Choroid plexus epithelial cell (primary cell): ENCODE measurements at regions not wholly inside any gene's neighbourhood (a gene's known extent, or its start where the extent isn't known, plus 50 kb on each side); places are given as distances from the start of the nearest gene placed in this dataset.

Experiments
- DNase-seq: peaks from one replicate; pipeline ENCODE4 v3.0.0-alpha.2; 2010; ENCODE audit warnings: low read depth
- H3K4me3 ChIP-seq: 2 replicates; pipeline ENCODE4 v1.5.1; 2011; ENCODE audit warnings: low read depth, mild to moderate bottlenecking, control low read depth, low read length, moderate library complexity
- TF ChIP-seq, protein P1 (sequence below): conservative IDR thresholded peaks from 2 replicates; pipeline ENCODE4 v1.5.1; 2011; ENCODE audit warnings: low read depth, mild to moderate bottlenecking, control low read depth, inconsistent platforms, low read length, moderate library complexity

DNA sequence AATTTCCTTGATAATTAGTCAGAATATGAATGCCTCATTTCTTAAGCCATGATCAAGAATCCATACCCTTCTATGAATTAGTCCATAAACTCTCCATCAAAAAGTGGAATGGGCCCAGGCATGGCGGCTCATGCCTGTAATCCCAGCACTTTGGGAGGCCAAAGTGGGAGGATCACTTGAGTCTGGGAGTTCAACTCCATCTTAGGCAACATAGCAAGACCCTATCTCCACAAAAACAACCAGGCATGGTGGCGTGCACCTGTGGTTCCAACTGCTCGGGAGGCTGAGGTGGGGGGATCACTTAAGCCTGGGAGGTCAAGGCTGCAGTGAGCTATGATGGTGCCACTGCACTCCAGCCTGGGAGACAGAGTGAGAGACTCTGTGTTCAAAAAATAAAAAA lies 52.1 kb upstream of the SHANK2 start:
- H3K4me3 ChIP-seq = no peak overlapping the region
- TF ChIP-seq, protein P1, sequence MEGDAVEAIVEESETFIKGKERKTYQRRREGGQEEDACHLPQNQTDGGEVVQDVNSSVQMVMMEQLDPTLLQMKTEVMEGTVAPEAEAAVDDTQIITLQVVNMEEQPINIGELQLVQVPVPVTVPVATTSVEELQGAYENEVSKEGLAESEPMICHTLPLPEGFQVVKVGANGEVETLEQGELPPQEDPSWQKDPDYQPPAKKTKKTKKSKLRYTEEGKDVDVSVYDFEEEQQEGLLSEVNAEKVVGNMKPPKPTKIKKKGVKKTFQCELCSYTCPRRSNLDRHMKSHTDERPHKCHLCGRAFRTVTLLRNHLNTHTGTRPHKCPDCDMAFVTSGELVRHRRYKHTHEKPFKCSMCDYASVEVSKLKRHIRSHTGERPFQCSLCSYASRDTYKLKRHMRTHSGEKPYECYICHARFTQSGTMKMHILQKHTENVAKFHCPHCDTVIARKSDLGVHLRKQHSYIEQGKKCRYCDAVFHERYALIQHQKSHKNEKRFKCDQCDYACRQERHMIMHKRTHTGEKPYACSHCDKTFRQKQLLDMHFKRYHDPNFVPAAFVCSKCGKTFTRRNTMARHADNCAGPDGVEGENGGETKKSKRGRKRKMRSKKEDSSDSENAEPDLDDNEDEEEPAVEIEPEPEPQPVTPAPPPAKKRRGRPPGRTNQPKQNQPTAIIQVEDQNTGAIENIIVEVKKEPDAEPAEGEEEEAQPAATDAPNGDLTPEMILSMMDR = no peak
- no peak for DNase-seq

DNA sequence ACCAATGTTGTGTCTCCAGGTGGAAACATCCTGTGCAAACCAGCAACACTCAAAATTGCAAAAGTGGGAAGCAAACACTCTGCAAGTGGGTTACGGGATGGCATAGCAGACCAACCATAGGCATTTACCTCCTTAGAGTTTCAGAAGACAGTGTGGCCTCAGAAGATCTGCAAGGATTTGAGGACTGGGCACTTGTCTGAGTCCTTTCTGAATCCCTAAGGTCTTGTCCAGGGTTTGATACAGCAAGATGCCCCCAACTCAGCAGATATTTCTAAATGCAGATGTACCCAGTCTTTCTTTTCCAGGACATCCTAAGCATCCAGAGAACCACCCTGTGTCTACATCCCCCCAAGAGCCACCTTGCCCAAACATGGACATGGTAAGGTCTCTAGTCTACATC lies 51.7 kb upstream of the SHANK2 start:
- no peak overlapping the region for H3K4me3 ChIP-seq
- no peak for DNase-seq
- TF ChIP-seq, protein P1 = no peak

DNA sequence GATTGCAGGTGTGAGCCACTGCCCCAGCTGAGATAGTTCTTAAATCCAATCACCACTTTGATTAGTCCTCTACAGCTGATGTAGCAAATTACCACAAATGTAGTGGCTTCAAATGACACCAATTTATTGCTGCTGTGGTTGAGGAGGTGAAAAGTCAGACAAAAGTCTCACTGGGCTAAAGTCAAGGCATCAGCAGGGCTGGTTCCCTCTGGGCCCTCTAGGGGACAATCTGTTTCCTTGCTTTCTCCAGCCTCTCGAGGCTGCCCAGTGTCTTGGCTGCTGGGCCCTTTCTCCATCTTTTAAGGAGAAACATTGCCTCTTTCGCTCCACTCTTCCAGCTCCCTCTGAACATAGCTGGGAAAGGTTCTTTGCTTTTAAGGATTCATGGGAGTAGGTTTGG lies 50.5 kb upstream of the SHANK2 start:
- DNase-seq = no peak
- no peak overlapping the region for H3K4me3 ChIP-seq
- TF ChIP-seq, protein P1 = peak; percentile 21

DNA sequence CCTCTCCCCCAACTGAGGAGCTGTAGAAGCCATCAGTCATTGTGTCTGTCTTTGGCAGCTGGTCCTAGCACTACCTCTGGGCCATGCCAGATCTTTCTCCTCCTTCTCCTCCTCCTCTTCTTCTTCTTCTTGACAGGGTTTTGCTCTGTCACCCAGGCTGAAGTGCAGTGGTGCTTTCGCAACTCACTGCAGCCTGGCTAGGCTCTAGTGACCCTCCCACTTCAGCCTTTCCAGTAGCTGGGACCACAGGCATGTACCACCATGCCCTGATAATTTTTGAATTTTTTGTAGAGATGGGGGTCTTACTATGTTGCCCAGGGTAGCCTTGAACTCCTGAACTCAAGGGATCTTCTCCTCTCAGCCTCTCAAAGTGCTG lies 50.1 kb upstream of the SHANK2 start:
- TF ChIP-seq, protein P1 = no peak
- DNase-seq = no peak
- H3K4me3 ChIP-seq = no peak overlapping the region
